Dendritic cell treated with granulocyte-macrophage colony-stimulating factor and Interleukin-4, amounts not matched to agents 40 ng/mL and 50 ng/mL, for 4 days (primary cell): ENCODE measurements at regions not wholly inside any gene's neighbourhood (a gene's known extent, or its start where the extent isn't known, plus 50 kb on each side); places are given as distances from the start of the nearest gene placed in this dataset.

ENCODE experiments used
- H3K27ac Mint-ChIP-seq: one replicate; pipeline ENCODE4 v1.8.0; 2022; ENCODE audit warnings: mild to moderate bottlenecking, mixed read lengths
- H3K27me3 Mint-ChIP-seq: one replicate; pipeline ENCODE4 v1.8.0; 2022; ENCODE audit warnings: mild to moderate bottlenecking, mixed read lengths
- H3K36me3 Mint-ChIP-seq: one replicate; pipeline ENCODE4 v1.8.0; 2022; ENCODE audit warnings: low read depth, mixed read lengths
- H3K4me1 Mint-ChIP-seq: one replicate; pipeline ENCODE4 v1.8.0; 2022; ENCODE audit warnings: low read depth, mixed read lengths
- H3K4me3 Mint-ChIP-seq: one replicate; pipeline ENCODE4 v1.8.0; 2022; ENCODE audit warnings: mild to moderate bottlenecking, moderate library complexity, mixed read lengths
- H3K9me3 Mint-ChIP-seq: one replicate; pipeline ENCODE4 v1.8.0; 2022; ENCODE audit warnings: mixed read lengths
- intact Hi-C: fragments of 100-400 bp; cut with micrococcal nuclease; formaldehyde crosslinking; loops from one replicate; pipeline ENCODE4 v1.15.0; 2022

- Mint-ChIP-seq H3K27ac (no peak overlapping the region), H3K4me3 (no peak overlapping the region), H3K36me3 (no peaks in the 10 kb centered on the region), H3K4me1 (no peaks in the 10 kb centered on the region), H3K9me3 (peaks cover 19% of the 10 kb centered on the region), H3K27me3 (no peaks in the 10 kb centered on the region)
- intact Hi-C loops, result no loop called here
These were observed 1516.2 kb upstream of the PCDH20 start for GRCh38 chr13:62931853-62932252.

- intact Hi-C loops, result no loop called here
- H3K4me3 Mint-ChIP-seq, result no peak overlapping the region
- H3K36me3 Mint-ChIP-seq, result no peaks in the 10 kb centered on the region
- no peaks in the 10 kb centered on the region for H3K27me3 Mint-ChIP-seq
- no peak overlapping the region for H3K27ac Mint-ChIP-seq
- H3K4me1 Mint-ChIP-seq, result no peaks in the 10 kb centered on the region
- peaks cover 19% of the 10 kb centered on the region for H3K9me3 Mint-ChIP-seq
These were observed 1508.7 kb upstream of the PCDH20 start for GRCh38 chr13:62924395-62924794.

DNA sequence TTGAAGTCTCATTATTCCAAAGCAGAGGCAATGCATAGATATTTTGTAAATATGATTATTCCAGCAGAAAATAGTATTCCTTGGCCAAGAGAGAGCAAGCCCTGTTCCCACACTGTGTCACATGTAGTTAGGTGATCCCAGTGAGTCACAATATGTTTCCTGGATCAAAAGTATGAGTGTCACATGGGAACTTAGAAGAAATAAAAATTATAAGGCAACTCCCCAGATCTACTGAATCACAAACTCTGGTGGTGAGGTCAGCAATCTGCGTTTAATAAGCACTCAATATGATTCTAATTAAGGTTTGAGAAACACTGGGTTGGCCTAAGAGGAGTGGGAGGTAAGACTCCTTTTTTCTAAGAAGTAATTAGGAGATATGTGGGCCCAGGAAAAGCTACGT is 1504.5 kb upstream of the PCDH20 start:
- H3K27me3 Mint-ChIP-seq, result no peaks in the 10 kb centered on the region
- intact Hi-C loops, result no loop called here
- H3K4me1 Mint-ChIP-seq, result no peaks in the 10 kb centered on the region
- no peaks in the 10 kb centered on the region for H3K9me3 Mint-ChIP-seq
- no peak overlapping the region for H3K27ac Mint-ChIP-seq
- no peaks in the 10 kb centered on the region for H3K36me3 Mint-ChIP-seq
- H3K4me3 Mint-ChIP-seq, result no peak overlapping the region

- H3K27ac Mint-ChIP-seq, result no peak overlapping the region
- H3K4me1 Mint-ChIP-seq, result no peaks in the 10 kb centered on the region
- H3K27me3 Mint-ChIP-seq, result no peaks in the 10 kb centered on the region
These were observed 1503.8 kb upstream of the PCDH20 start for GRCh38 chr13:62919491-62919890.

DNA sequence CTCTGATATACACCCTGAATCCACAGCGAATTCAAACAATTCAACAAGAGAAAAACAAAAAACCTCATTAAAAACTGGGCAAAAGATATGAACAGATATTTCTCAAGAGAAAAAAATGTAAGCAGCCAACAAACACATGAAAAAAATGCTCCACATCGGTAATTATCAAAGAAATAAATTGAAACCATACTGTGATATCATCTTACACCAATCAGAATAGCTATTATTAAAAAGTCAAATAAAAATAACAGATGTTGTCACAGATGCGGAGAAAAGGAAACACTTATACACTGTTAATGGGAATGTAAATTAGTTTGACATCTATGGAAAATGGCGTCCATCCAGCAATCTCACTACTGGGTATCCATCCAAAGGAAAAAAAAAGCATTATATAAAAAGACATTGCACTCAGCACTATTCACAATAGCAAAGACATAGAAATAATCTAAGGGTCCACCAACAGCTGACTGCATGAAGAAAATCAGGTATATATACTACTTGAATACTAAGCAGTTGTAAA is 1495.0 kb upstream of the PCDH20 start:
- no peaks in the 10 kb centered on the region for H3K27me3 Mint-ChIP-seq
- no peaks in the 10 kb centered on the region for H3K36me3 Mint-ChIP-seq
- H3K4me1 Mint-ChIP-seq, result no peaks in the 10 kb centered on the region
- H3K4me3 Mint-ChIP-seq, result no peak overlapping the region
- intact Hi-C loops, result no loop called here
- H3K27ac Mint-ChIP-seq, result no peak overlapping the region
- H3K9me3 Mint-ChIP-seq, result no peaks in the 10 kb centered on the region

More at GRCh38 chr13:62919491-62919890, 1503.8 kb upstream of the PCDH20 start:
- intact Hi-C loops, result no loop called here
- Mint-ChIP-seq H3K9me3 (no peaks in the 10 kb centered on the region), H3K4me3 (no peak overlapping the region), H3K36me3 (no peaks in the 10 kb centered on the region)

DNA sequence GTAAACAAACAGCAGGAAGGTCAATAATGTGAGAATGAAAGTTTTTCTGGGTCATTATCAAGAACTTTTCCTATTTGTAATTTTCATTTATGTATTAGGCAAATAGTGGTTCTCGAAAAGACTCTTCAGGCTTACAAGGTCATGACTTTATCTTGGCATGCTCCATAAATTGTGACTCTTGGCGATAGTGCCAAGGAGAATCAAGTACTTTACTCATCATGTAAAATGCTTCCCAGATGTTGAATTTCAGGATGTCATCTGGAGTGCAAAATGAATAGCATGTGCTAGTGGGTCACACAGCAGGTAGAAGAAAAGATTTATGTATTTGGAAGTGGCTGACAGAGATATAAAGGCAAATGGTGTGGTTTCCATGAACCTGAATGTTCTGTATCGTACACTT is 1492.7 kb upstream of the PCDH20 start:
- Mint-ChIP-seq H3K4me3 (no peak overlapping the region), H3K27me3 (no peaks in the 10 kb centered on the region), H3K36me3 (no peaks in the 10 kb centered on the region), H3K9me3 (no peaks in the 10 kb centered on the region), H3K27ac (no peak overlapping the region), H3K4me1 (no peaks in the 10 kb centered on the region)
- intact Hi-C loops, result no loop called here

DNA sequence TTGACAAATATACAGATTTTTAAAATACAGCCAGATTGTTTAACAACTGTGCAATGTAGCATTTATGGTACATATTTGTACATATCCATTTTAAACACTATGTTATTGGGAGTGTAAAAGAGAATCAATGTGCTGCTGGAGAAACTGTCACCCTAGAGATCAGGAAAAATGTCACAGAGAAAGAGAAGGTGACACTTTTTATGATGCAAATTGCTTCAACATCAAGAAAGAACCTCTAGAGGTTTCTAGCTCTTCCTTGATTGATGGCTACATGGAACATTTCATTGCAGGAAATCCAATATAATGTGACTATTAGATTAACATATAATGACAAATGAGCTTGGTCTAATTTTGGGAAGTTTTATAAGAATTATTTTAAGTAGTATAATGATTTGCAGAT is 1491.2 kb upstream of the PCDH20 start:
- Mint-ChIP-seq H3K9me3 (no peaks in the 10 kb centered on the region), H3K4me1 (no peaks in the 10 kb centered on the region), H3K36me3 (no peaks in the 10 kb centered on the region), H3K4me3 (no peak overlapping the region), H3K27ac (no peak overlapping the region), H3K27me3 (no peaks in the 10 kb centered on the region)
- intact Hi-C loops, result no loop called here

DNA sequence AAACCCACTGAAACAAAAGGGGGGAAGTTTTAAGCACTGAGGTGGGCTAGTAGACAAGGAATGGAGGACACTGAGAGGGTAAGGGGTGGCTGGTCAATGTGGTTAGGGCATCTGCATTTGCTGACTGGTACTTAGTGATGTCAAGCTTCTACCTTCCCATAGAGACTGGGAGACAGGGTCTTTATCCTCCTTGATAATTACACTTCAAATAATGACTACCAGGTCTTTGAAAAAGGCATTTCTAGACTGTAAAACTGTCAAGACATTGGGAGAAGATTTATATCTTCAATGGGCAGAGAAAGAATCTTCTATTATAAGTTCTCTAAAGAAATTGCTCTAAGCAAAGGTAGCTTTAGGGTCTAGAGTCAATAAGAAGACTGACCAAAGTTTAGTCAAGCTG is 1490.8 kb upstream of the PCDH20 start:
- Mint-ChIP-seq H3K27ac (no peak overlapping the region), H3K4me3 (no peak overlapping the region), H3K4me1 (no peaks in the 10 kb centered on the region), H3K9me3 (no peaks in the 10 kb centered on the region), H3K27me3 (no peaks in the 10 kb centered on the region), H3K36me3 (no peaks in the 10 kb centered on the region)
- intact Hi-C loops, result no loop called here

DNA sequence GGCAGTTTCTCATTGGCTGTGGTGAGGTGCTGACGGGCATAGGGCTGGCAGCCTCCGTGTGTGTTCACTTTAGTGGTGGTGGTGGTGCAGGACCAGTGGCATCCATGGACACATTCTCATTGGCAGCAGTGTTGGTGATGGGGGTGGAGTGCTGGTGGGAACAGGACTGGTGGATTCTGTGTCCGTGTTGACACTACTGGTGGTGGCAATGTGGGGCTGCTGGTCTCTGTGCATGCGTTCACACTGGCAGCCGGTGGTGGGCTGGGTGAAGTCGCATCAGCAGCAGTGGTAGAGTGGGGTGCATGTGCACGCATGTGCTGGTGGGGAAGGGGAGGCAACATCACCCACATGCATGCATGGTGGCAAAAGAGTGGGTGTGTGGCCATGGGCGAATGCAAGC is 1471.4 kb upstream of the PCDH20 start:
- peaks cover 29% of the 10 kb centered on the region for H3K9me3 Mint-ChIP-seq

DNA sequence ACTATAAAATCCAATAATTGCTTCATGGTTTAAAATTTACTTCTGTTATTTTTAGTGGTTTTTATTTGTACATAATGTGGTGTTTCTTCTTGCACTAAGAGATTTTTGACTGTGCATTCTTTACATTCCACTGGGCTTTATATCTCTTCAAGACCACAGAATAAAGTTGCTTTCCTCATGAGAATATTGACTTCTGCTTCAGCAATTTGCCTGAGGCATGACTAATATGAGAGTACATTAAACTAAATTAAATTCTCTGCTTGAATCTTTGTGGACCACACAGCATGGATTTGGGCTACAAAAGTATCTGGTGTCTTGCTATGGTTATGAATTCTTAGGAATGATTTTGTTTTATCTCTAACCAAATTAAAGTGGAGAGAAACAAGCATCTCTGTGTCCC is 1463.4 kb upstream of the PCDH20 start:
- H3K9me3 Mint-ChIP-seq, result peaks cover 39% of the 10 kb centered on the region
- H3K36me3 Mint-ChIP-seq, result no peaks in the 10 kb centered on the region
- intact Hi-C loops, result no loop called here
- H3K4me1 Mint-ChIP-seq, result no peaks in the 10 kb centered on the region
- no peaks in the 10 kb centered on the region for H3K27me3 Mint-ChIP-seq
- no peak overlapping the region for H3K27ac Mint-ChIP-seq
- H3K4me3 Mint-ChIP-seq, result no peak overlapping the region

More for the DNA sequence above, 1471.4 kb upstream of the PCDH20 start:
- Mint-ChIP-seq H3K4me1 (no peaks in the 10 kb centered on the region), H3K36me3 (no peaks in the 10 kb centered on the region), H3K4me3 (no peak overlapping the region), H3K27me3 (no peaks in the 10 kb centered on the region), H3K27ac (no peak overlapping the region)
- intact Hi-C loops, result no loop called here

DNA sequence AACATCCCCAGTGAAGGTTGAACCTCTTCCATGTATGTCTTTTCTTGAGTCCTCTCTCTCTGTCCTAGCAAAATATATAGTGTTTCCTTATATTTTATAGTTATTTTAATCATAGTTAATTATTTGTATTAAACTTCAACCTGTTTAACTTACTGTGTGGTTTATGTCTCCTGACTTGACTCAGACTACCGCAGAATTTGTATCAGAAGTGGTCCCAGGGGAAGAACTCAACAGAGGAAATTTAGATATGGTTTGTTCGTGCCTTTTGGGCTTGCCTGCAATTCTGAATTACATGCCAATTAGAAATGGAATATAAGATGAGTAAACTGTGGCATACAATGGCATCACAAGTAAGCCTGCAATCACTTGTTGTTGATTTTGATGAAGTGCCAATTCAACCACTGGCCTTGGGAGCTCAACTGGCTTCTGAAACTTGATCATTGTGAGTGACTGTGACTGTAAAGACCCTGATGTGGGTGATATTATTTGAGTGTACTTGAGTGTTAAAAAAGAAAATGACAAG is 1459.5 kb upstream of the PCDH20 start:
- H3K27me3 Mint-ChIP-seq, result no peaks in the 10 kb centered on the region
- intact Hi-C loops, result no loop called here
- no peaks in the 10 kb centered on the region for H3K4me1 Mint-ChIP-seq
- no peaks in the 10 kb centered on the region for H3K36me3 Mint-ChIP-seq
- no peak overlapping the region for H3K4me3 Mint-ChIP-seq
- peaks cover 15% of the 10 kb centered on the region for H3K9me3 Mint-ChIP-seq
- H3K27ac Mint-ChIP-seq, result no peak overlapping the region

DNA sequence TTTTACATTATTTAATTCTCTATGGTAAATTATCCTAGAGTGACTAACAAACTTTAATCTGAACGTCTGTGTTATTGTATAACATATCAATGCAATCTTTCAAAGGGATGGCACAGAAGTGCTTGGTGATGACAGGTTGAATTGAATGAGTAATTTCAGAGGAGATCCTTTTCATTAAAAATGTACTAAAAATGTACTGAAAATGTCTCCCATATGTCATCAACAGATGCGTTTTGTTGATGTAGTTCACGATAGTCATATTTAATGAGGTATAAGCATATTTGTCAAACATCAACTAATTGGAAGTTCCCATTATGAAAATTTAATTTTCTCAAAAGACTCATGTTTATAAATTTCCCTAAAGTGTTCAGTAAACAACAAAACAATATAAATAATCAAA is 1434.7 kb upstream of the PCDH20 start:
- Mint-ChIP-seq H3K27ac (no peak overlapping the region), H3K4me1 (no peaks in the 10 kb centered on the region), H3K27me3 (no peaks in the 10 kb centered on the region), H3K4me3 (no peak overlapping the region), H3K36me3 (no peaks in the 10 kb centered on the region), H3K9me3 (peaks cover 9% of the 10 kb centered on the region)
- intact Hi-C loops, result no loop called here

DNA sequence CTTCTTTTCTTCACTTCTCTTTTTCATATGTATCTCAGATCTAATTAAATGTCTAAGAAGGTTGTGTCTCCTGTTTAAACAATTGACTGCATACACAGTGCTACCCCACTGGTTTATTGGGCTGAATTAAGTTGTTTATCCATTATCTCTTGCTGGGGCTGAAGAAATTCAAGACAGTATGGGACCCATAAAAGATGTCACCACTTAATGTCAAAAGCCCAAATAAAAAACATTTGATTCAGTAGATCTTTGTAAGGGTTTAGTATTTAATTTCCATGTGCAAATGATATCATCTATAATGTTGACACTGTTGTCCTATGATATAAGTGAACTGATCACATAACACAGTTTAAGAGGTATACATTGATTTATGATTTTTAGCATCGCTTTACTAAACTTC is 1431.9 kb upstream of the PCDH20 start:
- intact Hi-C loops, result no loop called here
- no peak overlapping the region for H3K27ac Mint-ChIP-seq
- H3K4me1 Mint-ChIP-seq, result no peaks in the 10 kb centered on the region
- no peaks in the 10 kb centered on the region for H3K27me3 Mint-ChIP-seq
- H3K4me3 Mint-ChIP-seq, result no peak overlapping the region
- no peaks in the 10 kb centered on the region for H3K36me3 Mint-ChIP-seq
- H3K9me3 Mint-ChIP-seq, result peaks cover 9% of the 10 kb centered on the region

DNA sequence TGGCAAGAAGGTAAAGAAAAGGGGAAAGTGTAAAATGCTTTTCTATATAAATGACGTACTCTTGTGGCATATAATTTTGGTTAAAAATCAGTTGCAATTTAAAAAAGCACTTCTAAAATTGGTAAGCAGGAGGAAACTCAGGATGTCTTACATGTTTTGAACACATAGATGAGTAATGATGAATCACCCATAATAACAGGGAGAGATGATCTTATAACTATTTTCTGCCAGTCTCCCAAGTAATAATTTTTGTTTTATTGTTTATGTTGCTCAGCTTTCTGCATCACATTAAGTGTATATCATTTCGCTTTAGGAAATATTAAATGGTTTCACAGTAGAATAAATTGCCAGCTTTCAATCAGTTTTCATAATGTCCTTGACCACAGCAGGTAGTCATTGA is 1430.7 kb upstream of the PCDH20 start:
- Mint-ChIP-seq H3K36me3 (no peaks in the 10 kb centered on the region), H3K4me1 (no peaks in the 10 kb centered on the region), H3K4me3 (no peak overlapping the region), H3K27ac (no peak overlapping the region), H3K9me3 (peaks cover 7% of the 10 kb centered on the region), H3K27me3 (no peaks in the 10 kb centered on the region)
- intact Hi-C loops, result no loop called here

GRCh38 chr13:62839338-62839737 is 1423.7 kb upstream of the PCDH20 start:
- no peaks in the 10 kb centered on the region for H3K9me3 Mint-ChIP-seq
- H3K36me3 Mint-ChIP-seq, result no peaks in the 10 kb centered on the region
- intact Hi-C loops, result no loop called here
- H3K27ac Mint-ChIP-seq, result no peak overlapping the region
- H3K4me1 Mint-ChIP-seq, result no peaks in the 10 kb centered on the region
- no peaks in the 10 kb centered on the region for H3K27me3 Mint-ChIP-seq
- no peak overlapping the region for H3K4me3 Mint-ChIP-seq
